Liver (tissue), 8 donors: ENCODE measurements at regions not wholly inside any gene's neighbourhood (a gene's known extent, or its start where the extent isn't known, plus 50 kb on each side); places are given as distances from the start of the nearest gene placed in this dataset.

Experiments used
- DNase-seq: peaks from one replicate; pipeline ENCODE4 v3.0.0-alpha.2; 2017; ENCODE audit warnings: low spot score
- H3K27ac ChIP-seq, 2 donors: one replicate each; pipeline ENCODE4 v1.7.0; 2013; ENCODE audit warnings: inconsistent platforms in 2 of 2, low read length in 2 of 2, control low read depth in 1 of 2, low read depth in 1 of 2, mild to moderate bottlenecking in 1 of 2
- H3K27me3 ChIP-seq, 4 donors: one replicate each; pipeline versions ENCODE4 v1.6.1 to v1.7.0; 2013; ENCODE audit warnings: low read length in 3 of 4, inconsistent platforms in 1 of 4, mild to moderate bottlenecking in 1 of 4, moderate library complexity in 1 of 4; ENCODE audit not compliant: control insufficient read depth in 4 of 4, insufficient read depth in 4 of 4
- H3K36me3 ChIP-seq, 4 donors: one replicate each; pipeline versions ENCODE4 v1.6.1 to v1.7.0; 2013; ENCODE audit warnings: low read length in 3 of 4, mild to moderate bottlenecking in 3 of 4, low read depth in 1 of 4, moderate library complexity in 1 of 4; ENCODE audit not compliant: control insufficient read depth in 4 of 4, insufficient read depth in 3 of 4
- H3K4me1 ChIP-seq, 4 donors: one replicate each; pipeline versions ENCODE4 v1.6.1 to v1.7.0; 2013; ENCODE audit warnings: low read length in 3 of 4, mild to moderate bottlenecking in 3 of 4, moderate library complexity in 1 of 4; ENCODE audit not compliant: control insufficient read depth in 4 of 4, insufficient read depth in 4 of 4
- H3K4me3 ChIP-seq, 3 donors: one replicate each; pipeline versions ENCODE4 v1.6.1 to v1.7.0; 2013; ENCODE audit warnings: low read length in 3 of 3, control low read depth in 1 of 3, low read depth in 1 of 3, mild to moderate bottlenecking in 1 of 3
- H3K9ac ChIP-seq, 2 donors: one replicate each; pipeline ENCODE4 v1.7.0; 2013; ENCODE audit warnings: low read length in 2 of 2, mild to moderate bottlenecking in 2 of 2, moderate library complexity in 2 of 2, control low read depth in 1 of 2, low read depth in 1 of 2
- H3K9me3 ChIP-seq, 4 donors: one replicate each; pipeline versions ENCODE4 v1.6.1 to v1.7.0; 2013; ENCODE audit warnings: low read length in 3 of 4; ENCODE audit not compliant: control insufficient read depth in 4 of 4
- EGR1 ChIP-seq, 2 donors: IDR thresholded peaks; 2 replicates each; pipeline ENCODE4 v1.6.1; 2016 to 2018; ENCODE audit warnings: antibody characterized with exemption in 2 of 2, low read depth in 2 of 2
- FOXA1 ChIP-seq: IDR thresholded peaks from 2 replicates; pipeline ENCODE4 v1.6.1; 2016; ENCODE audit warnings: antibody characterized with exemption
- FOXA2 ChIP-seq: IDR thresholded peaks from 2 replicates; pipeline ENCODE4 v1.6.1; 2016; ENCODE audit warnings: antibody characterized with exemption
- GABPA ChIP-seq, 2 donors: IDR thresholded peaks in 1 of 2; conservative IDR thresholded peaks in 1 of 2; 2 replicates each; pipeline ENCODE4 v1.6.1; 2016; ENCODE audit warnings: antibody characterized with exemption in 2 of 2, mild to moderate bottlenecking in 1 of 2, moderate library complexity in 1 of 2
- HNF4A ChIP-seq, 2 donors: conservative IDR thresholded peaks; 2 replicates each; pipeline ENCODE4 v1.6.1; 2016; ENCODE audit warnings: antibody characterized with exemption in 2 of 2, mild to moderate bottlenecking in 2 of 2
- HNF4G ChIP-seq: IDR thresholded peaks from 2 replicates; pipeline ENCODE4 v1.6.1; 2016; ENCODE audit warnings: antibody characterized with exemption
- JUND ChIP-seq, 2 donors: IDR thresholded peaks; 2 replicates each; pipeline ENCODE4 v1.6.1; 2016; ENCODE audit warnings: antibody characterized with exemption in 2 of 2
- NR2F2 ChIP-seq: IDR thresholded peaks from 2 replicates; pipeline ENCODE4 v1.6.1; 2016; ENCODE audit warnings: antibody characterized with exemption
- RAD21 ChIP-seq, 2 donors: IDR thresholded peaks; 2 replicates each; pipeline ENCODE4 v1.6.1; 2016; ENCODE audit warnings: antibody characterized with exemption in 2 of 2, mild to moderate bottlenecking in 2 of 2
- RXRA ChIP-seq, 2 donors: IDR thresholded peaks; 2 replicates each; pipeline ENCODE4 v1.6.1; 2017 to 2018; ENCODE audit warnings: antibody characterized with exemption in 2 of 2, mild to moderate bottlenecking in 1 of 2
- SP1 ChIP-seq: IDR thresholded peaks from 2 replicates; pipeline ENCODE4 v1.6.1; 2018; ENCODE audit warnings: antibody characterized with exemption, mild to moderate bottlenecking
- TAF1 ChIP-seq: conservative IDR thresholded peaks from 2 replicates; pipeline ENCODE4 v1.6.1; 2016; ENCODE audit warnings: antibody characterized with exemption, mild to moderate bottlenecking
- YY1 ChIP-seq: IDR thresholded peaks from 2 replicates; pipeline ENCODE4 v1.6.1; 2016; ENCODE audit warnings: antibody characterized with exemption, mild to moderate bottlenecking
- WGBS: extraction: QIAGEN DNeasy Blood & Tissue Kit; methylation state at CpG from one replicate; pipeline ENCODE4 v1.1.7; 2013; 5-methylcytosine and 5-hydroxymethylcytosine counted together
- TF ChIP-seq, protein P1 (sequence below): IDR thresholded peaks from 2 replicates; pipeline ENCODE4 v1.6.1; 2016; ENCODE audit warnings: antibody characterized with exemption, mild to moderate bottlenecking
- TF ChIP-seq, protein P2 (sequence below): IDR thresholded peaks from 2 replicates; pipeline ENCODE4 v1.6.1; 2016; ENCODE audit warnings: antibody characterized with exemption
- TF ChIP-seq, protein P3 (sequence below): fragments of 150-350 bp; IDR thresholded peaks from 2 replicates; pipeline ENCODE4 v1.5.1; 2017; ENCODE audit warnings: improper control_type of control experiment, low read depth, low read length; ENCODE audit not compliant: missing input control
- TF ChIP-seq, protein P4 (sequence below): IDR thresholded peaks from 2 replicates; pipeline ENCODE4 v1.6.1; 2016; ENCODE audit warnings: antibody characterized with exemption
- donor health status: healthy.
- donor health status: healthy.
- donor health status: healthy.
- donor health status: healthy.
- donor health status: healthy.

DNA sequence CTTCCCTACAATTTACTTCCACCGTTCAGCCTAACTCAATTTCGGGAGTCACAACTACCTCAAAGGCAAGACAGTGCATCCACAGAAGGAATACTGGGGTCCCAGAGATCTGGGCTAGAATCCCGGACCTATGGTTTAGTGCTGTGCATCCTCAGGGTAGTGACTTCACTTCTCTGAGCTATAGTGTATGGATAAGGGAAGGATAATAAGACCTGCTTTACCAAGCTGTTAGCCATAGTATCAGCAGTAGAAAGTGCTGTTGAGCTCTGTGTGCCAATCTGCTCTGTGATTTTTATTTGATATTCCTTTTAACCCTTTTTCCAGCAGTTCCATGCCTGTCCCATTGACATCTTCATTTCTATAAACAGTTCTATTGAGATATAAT is 1044.3 kb downstream of the BCL11B start:
- peaks cover 0 to 3% (median 0%) of the 10 kb centered on the region in 4 donors for H3K27me3 ChIP-seq
- H3K4me1 ChIP-seq: no peaks in the 10 kb centered on the region
- no peak overlapping the region for H3K4me3 ChIP-seq
- no peak overlapping the region for H3K27ac ChIP-seq
- WGBS: 81% methylated on average over 3 of the region's 3 CpGs
- DNase-seq: no peak
- H3K36me3 ChIP-seq: no peaks in the 10 kb centered on the region
- H3K9me3 ChIP-seq: no peaks in the 10 kb centered on the region
- no peak overlapping the region for H3K9ac ChIP-seq
- no peak for TF ChIP-seq FOXA2
- no peak for TF ChIP-seq RAD21 (IDR thresholded peaks at IDR 0.05)
- no peak for TF ChIP-seq HNF4G
- no peak for TF ChIP-seq YY1
- TF ChIP-seq NR2F2: no peak
- TF ChIP-seq, protein P1, sequence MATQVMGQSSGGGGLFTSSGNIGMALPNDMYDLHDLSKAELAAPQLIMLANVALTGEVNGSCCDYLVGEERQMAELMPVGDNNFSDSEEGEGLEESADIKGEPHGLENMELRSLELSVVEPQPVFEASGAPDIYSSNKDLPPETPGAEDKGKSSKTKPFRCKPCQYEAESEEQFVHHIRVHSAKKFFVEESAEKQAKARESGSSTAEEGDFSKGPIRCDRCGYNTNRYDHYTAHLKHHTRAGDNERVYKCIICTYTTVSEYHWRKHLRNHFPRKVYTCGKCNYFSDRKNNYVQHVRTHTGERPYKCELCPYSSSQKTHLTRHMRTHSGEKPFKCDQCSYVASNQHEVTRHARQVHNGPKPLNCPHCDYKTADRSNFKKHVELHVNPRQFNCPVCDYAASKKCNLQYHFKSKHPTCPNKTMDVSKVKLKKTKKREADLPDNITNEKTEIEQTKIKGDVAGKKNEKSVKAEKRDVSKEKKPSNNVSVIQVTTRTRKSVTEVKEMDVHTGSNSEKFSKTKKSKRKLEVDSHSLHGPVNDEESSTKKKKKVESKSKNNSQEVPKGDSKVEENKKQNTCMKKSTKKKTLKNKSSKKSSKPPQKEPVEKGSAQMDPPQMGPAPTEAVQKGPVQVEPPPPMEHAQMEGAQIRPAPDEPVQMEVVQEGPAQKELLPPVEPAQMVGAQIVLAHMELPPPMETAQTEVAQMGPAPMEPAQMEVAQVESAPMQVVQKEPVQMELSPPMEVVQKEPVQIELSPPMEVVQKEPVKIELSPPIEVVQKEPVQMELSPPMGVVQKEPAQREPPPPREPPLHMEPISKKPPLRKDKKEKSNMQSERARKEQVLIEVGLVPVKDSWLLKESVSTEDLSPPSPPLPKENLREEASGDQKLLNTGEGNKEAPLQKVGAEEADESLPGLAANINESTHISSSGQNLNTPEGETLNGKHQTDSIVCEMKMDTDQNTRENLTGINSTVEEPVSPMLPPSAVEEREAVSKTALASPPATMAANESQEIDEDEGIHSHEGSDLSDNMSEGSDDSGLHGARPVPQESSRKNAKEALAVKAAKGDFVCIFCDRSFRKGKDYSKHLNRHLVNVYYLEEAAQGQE: no peak
- TF ChIP-seq HNF4A (conservative IDR thresholded peaks at IDR 0.05): no peak
- TF ChIP-seq, protein P2, sequence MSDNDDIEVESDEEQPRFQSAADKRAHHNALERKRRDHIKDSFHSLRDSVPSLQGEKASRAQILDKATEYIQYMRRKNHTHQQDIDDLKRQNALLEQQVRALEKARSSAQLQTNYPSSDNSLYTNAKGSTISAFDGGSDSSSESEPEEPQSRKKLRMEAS: no peak
- TF ChIP-seq FOXA1: no peak
- TF ChIP-seq JUND (IDR thresholded peaks at IDR 0.05): no peak
- no peak for TF ChIP-seq RXRA (IDR thresholded peaks at IDR 0.05)
- TF ChIP-seq, protein P3, sequence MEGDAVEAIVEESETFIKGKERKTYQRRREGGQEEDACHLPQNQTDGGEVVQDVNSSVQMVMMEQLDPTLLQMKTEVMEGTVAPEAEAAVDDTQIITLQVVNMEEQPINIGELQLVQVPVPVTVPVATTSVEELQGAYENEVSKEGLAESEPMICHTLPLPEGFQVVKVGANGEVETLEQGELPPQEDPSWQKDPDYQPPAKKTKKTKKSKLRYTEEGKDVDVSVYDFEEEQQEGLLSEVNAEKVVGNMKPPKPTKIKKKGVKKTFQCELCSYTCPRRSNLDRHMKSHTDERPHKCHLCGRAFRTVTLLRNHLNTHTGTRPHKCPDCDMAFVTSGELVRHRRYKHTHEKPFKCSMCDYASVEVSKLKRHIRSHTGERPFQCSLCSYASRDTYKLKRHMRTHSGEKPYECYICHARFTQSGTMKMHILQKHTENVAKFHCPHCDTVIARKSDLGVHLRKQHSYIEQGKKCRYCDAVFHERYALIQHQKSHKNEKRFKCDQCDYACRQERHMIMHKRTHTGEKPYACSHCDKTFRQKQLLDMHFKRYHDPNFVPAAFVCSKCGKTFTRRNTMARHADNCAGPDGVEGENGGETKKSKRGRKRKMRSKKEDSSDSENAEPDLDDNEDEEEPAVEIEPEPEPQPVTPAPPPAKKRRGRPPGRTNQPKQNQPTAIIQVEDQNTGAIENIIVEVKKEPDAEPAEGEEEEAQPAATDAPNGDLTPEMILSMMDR: no peak
- TF ChIP-seq GABPA (IDR thresholded peaks at IDR 0.05 in 1 of 2, conservative IDR thresholded peaks at IDR 0.05 in 1 of 2): no peak
- no peak for TF ChIP-seq SP1
- TF ChIP-seq, protein P4, sequence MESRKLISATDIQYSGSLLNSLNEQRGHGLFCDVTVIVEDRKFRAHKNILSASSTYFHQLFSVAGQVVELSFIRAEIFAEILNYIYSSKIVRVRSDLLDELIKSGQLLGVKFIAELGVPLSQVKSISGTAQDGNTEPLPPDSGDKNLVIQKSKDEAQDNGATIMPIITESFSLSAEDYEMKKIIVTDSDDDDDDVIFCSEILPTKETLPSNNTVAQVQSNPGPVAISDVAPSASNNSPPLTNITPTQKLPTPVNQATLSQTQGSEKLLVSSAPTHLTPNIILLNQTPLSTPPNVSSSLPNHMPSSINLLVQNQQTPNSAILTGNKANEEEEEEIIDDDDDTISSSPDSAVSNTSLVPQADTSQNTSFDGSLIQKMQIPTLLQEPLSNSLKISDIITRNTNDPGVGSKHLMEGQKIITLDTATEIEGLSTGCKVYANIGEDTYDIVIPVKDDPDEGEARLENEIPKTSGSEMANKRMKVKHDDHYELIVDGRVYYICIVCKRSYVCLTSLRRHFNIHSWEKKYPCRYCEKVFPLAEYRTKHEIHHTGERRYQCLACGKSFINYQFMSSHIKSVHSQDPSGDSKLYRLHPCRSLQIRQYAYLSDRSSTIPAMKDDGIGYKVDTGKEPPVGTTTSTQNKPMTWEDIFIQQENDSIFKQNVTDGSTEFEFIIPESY: no peak
- TF ChIP-seq EGR1 (IDR thresholded peaks at IDR 0.05; ENCODE audit: low read depth in 2 of 2): no peak
- no peak for TF ChIP-seq TAF1
